ENCODE measurements at regions not wholly inside any gene's neighbourhood (a gene's known extent, or its start where the extent isn't known, plus 50 kb on each side); places are given as distances from the start of the nearest gene placed in this dataset.

- Mint-ChIP-seq H3K4me1 (ENCODE audit: low read depth) (no peaks in the 10 kb centered on the region), H3K27me3 (ENCODE audit: insufficient read depth) (no peaks in the 10 kb centered on the region), H3K4me3 (no peak overlapping the region), H3K36me3 (ENCODE audit: low read depth) (no peaks in the 10 kb centered on the region), H3K27ac (no peak overlapping the region), H3K9me3 (no peaks in the 10 kb centered on the region)
- DNase-seq (ENCODE audit: low spot score), result no peak
- intact Hi-C loops (cut with micrococcal nuclease), result no loop called here
These were observed 367.9 kb downstream of the TMEM38B start for GRCh38 chr9:106062250-106062649.

GRCh38 chr9:106065136-106065535 is 370.8 kb downstream of the TMEM38B start:
- no peak overlapping the region for H3K4me3 Mint-ChIP-seq
- intact Hi-C loops (cut with micrococcal nuclease), result no loop called here
- H3K4me1 Mint-ChIP-seq (ENCODE audit: low read depth), result no peaks in the 10 kb centered on the region
- H3K36me3 Mint-ChIP-seq (ENCODE audit: low read depth), result no peaks in the 10 kb centered on the region
- DNase-seq (ENCODE audit: low spot score), result no peak
- H3K27me3 Mint-ChIP-seq (ENCODE audit: insufficient read depth), result no peaks in the 10 kb centered on the region
- no peaks in the 10 kb centered on the region for H3K9me3 Mint-ChIP-seq
- no peak overlapping the region for H3K27ac Mint-ChIP-seq

GRCh38 chr9:106065579-106066214 is 371.4 kb downstream of the TMEM38B start:
- no peak overlapping the region for H3K4me3 Mint-ChIP-seq
- intact Hi-C loops (cut with micrococcal nuclease), result no loop called here
- no peaks in the 10 kb centered on the region for H3K27me3 Mint-ChIP-seq (ENCODE audit: insufficient read depth)
- no peaks in the 10 kb centered on the region for H3K36me3 Mint-ChIP-seq (ENCODE audit: low read depth)
- no peaks in the 10 kb centered on the region for H3K4me1 Mint-ChIP-seq (ENCODE audit: low read depth)
- H3K9me3 Mint-ChIP-seq, result no peaks in the 10 kb centered on the region
- H3K27ac Mint-ChIP-seq, result no peak overlapping the region
- no peak for DNase-seq (ENCODE audit: low spot score)

DNA sequence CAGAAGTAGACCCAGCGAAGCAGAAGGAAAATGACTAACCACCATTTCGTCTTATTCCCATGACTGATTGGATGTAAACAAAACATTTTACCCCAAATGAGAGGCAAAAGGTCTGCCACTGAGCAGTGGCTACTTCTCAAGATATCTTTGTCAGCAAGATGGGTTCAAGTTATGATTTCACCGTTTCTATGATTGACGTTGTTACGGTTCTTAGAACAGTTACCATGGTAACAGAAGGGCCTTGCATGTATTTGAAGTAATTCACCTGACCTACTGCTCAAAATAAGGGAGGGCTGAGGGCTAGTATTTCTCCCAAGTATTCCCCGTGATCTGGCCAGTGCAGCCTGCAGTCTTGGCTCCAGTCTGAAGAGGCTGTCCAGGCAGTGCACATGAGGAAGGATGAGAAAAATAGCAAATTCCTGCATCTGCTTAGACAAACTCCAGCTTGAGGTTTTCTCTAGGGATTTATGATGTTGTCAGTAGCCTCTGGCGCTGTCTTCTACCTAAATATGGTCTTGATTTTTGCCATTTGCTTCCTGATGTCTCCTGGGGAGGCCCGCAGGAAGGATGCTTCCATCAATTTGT is 372.7 kb downstream of the TMEM38B start:
- H3K27ac Mint-ChIP-seq, result no peak overlapping the region
- no peaks in the 10 kb centered on the region for H3K36me3 Mint-ChIP-seq (ENCODE audit: low read depth)
- H3K4me1 Mint-ChIP-seq (ENCODE audit: low read depth), result no peaks in the 10 kb centered on the region
- no peak for DNase-seq (ENCODE audit: low spot score)
- no peaks in the 10 kb centered on the region for H3K27me3 Mint-ChIP-seq (ENCODE audit: insufficient read depth)
- H3K9me3 Mint-ChIP-seq, result no peaks in the 10 kb centered on the region
- H3K4me3 Mint-ChIP-seq, result no peak overlapping the region
- intact Hi-C loops (cut with micrococcal nuclease), result no loop called here

DNA sequence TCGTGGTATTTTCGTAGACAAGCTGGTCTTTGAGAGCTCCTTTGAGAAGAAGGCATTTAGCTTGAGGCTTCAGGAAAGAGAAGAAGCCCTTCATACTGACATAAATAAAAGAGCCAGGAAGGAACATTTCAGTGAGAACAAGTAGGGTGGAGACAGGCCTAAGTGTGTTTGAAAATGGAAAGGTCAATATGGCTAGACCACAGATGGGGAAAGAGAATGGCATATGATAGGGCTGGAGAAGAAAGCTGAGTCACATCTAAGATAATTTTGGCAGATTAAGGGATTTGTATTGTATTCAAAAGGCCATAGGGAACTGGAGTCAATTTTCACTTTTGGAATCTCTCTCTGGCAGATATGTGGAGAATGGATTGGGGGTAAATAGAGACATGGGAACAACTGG is 374.9 kb downstream of the TMEM38B start:
- H3K4me1 Mint-ChIP-seq (ENCODE audit: low read depth), result no peaks in the 10 kb centered on the region
- H3K9me3 Mint-ChIP-seq, result no peaks in the 10 kb centered on the region
- no peaks in the 10 kb centered on the region for H3K27me3 Mint-ChIP-seq (ENCODE audit: insufficient read depth)
- no peak overlapping the region for H3K27ac Mint-ChIP-seq
- H3K36me3 Mint-ChIP-seq (ENCODE audit: low read depth), result no peaks in the 10 kb centered on the region
- DNase-seq (ENCODE audit: low spot score), result no peak
- intact Hi-C loops (cut with micrococcal nuclease), result no loop called here
- no peak overlapping the region for H3K4me3 Mint-ChIP-seq

GRCh38 chr9:106072421-106072820 is 378.1 kb downstream of the TMEM38B start:
- DNase-seq (ENCODE audit: low spot score), result no peak
- Mint-ChIP-seq H3K27me3 (ENCODE audit: insufficient read depth) (no peaks in the 10 kb centered on the region), H3K9me3 (no peaks in the 10 kb centered on the region), H3K36me3 (ENCODE audit: low read depth) (no peaks in the 10 kb centered on the region), H3K4me1 (ENCODE audit: low read depth) (no peaks in the 10 kb centered on the region), H3K27ac (no peak overlapping the region), H3K4me3 (no peak overlapping the region)
- intact Hi-C loops (cut with micrococcal nuclease), result no loop called here

- DNase-seq (ENCODE audit: low spot score), result no peak
- H3K4me1 Mint-ChIP-seq (ENCODE audit: low read depth), result no peaks in the 10 kb centered on the region
- no peak overlapping the region for H3K27ac Mint-ChIP-seq
- no peak overlapping the region for H3K4me3 Mint-ChIP-seq
- no peaks in the 10 kb centered on the region for H3K27me3 Mint-ChIP-seq (ENCODE audit: insufficient read depth)
- H3K36me3 Mint-ChIP-seq (ENCODE audit: low read depth), result no peaks in the 10 kb centered on the region
- intact Hi-C loops (cut with micrococcal nuclease), result no loop called here
- H3K9me3 Mint-ChIP-seq, result no peaks in the 10 kb centered on the region
These were observed 379.7 kb downstream of the TMEM38B start for GRCh38 chr9:106074006-106074405.

DNA sequence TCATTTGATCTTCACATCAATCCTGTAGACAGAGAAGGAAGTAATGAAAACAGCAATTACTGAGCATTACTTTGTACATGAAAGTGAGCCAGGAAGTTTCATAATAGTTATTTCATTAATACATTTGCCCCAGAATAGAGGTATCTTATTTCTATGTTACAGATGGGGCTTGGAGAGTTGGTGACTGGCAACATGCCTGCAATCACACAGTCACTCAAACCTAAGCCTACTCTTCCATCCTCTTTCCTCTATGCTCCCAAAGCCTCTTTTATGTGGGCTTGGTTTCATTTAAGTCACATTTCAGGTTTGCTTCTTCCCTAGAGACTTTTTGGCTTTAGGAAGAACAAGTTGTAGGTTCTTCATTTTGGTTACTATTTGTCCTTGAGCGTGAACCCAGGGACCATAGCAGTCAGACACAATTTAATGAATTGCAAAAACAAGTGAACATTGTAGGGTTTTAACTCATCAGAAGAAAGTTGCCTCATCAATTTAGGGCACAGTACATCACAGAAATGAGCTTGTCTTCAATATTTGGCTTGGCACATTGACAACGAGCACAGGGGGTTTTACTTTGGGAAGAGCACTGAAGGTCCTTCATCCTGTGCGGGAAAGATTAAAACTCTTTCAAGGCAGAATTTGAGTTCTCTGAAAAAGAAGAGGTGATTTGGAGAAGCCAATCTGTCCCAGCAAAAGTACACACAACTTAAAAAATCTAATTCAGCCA is 381.1 kb downstream of the TMEM38B start:
- Mint-ChIP-seq H3K27ac (no peak overlapping the region), H3K9me3 (no peaks in the 10 kb centered on the region), H3K4me1 (ENCODE audit: low read depth) (no peaks in the 10 kb centered on the region), H3K4me3 (no peak overlapping the region), H3K36me3 (ENCODE audit: low read depth) (no peaks in the 10 kb centered on the region), H3K27me3 (ENCODE audit: insufficient read depth) (no peaks in the 10 kb centered on the region)
- intact Hi-C loops (cut with micrococcal nuclease), result no loop called here
- DNase-seq (ENCODE audit: low spot score), result no peak

DNA sequence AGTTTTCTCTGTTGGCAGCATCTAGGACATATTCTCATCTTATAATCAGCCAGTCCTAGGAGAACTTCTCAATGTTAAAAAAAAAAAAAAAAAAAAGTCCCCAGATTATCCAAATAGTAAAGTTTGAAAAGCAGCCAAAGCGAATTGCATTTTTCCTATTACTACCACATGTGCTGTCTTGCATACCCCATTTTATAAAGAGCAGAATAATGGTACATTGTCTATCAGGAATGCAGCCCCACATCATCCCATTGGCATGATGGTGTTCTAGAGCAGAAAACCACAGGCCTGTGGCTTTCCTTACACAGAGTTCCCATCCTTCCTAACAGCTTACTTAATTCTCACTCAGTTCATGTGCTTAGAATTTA is 381.6 kb downstream of the TMEM38B start:
- H3K36me3 Mint-ChIP-seq (ENCODE audit: low read depth), result no peaks in the 10 kb centered on the region
- intact Hi-C loops (cut with micrococcal nuclease), result no loop called here
- no peaks in the 10 kb centered on the region for H3K27me3 Mint-ChIP-seq (ENCODE audit: insufficient read depth)
- H3K9me3 Mint-ChIP-seq, result no peaks in the 10 kb centered on the region
- no peak overlapping the region for H3K27ac Mint-ChIP-seq
- no peaks in the 10 kb centered on the region for H3K4me1 Mint-ChIP-seq (ENCODE audit: low read depth)
- DNase-seq (ENCODE audit: low spot score), result no peak
- H3K4me3 Mint-ChIP-seq, result no peak overlapping the region

GRCh38 chr9:106076711-106077110 is 382.4 kb downstream of the TMEM38B start:
- intact Hi-C loops (cut with micrococcal nuclease), result no loop called here
- Mint-ChIP-seq H3K27me3 (ENCODE audit: insufficient read depth) (no peaks in the 10 kb centered on the region), H3K4me1 (ENCODE audit: low read depth) (no peaks in the 10 kb centered on the region), H3K27ac (no peak overlapping the region), H3K9me3 (no peaks in the 10 kb centered on the region), H3K36me3 (ENCODE audit: low read depth) (no peaks in the 10 kb centered on the region), H3K4me3 (no peak overlapping the region)
- no peak for DNase-seq (ENCODE audit: low spot score)

DNA sequence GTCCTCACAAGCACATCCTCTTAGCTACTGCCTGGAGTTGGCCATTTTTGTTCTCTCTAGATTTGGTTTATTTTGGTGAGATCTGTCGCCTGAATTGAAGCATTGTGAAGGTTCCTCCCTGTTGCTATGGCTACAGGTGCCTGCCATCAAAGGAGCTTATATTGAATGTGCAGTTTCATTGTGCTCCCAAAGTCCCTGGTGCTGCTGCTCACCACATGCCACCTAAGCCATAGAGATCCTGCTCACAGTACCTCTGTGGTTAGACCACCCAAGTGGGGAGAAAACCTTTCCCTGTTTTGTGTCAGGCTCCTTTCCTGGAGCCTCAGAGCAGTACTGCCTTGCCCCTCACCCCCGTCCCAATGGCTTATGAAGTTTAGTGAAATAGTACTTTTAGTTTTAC is 383.4 kb downstream of the TMEM38B start:
- no peak for DNase-seq (ENCODE audit: low spot score)
- Mint-ChIP-seq H3K9me3 (no peaks in the 10 kb centered on the region), H3K27me3 (ENCODE audit: insufficient read depth) (no peaks in the 10 kb centered on the region), H3K36me3 (ENCODE audit: low read depth) (no peaks in the 10 kb centered on the region), H3K4me1 (ENCODE audit: low read depth) (no peaks in the 10 kb centered on the region), H3K27ac (no peak overlapping the region), H3K4me3 (no peak overlapping the region)
- intact Hi-C loops (cut with micrococcal nuclease), result no loop called here

DNA sequence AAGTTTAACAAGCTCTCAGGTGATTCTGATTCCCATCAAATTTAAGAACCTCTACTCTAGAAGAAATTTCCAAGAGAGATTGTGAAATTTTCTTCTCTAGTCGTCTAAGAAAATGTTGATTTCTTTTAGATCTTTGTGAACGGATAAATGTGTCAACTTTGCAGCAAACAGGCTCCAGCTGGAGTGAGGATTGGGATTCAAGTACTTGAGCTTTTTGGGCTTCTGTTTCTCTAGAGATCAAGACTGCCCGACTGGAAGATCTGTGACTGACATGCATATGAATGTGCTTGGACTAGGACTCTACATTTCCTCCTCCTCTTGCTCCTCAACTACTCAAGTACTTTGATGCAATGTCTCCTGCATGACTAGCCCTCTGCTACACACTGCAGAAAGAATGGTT is 388.3 kb downstream of the TMEM38B start:
- intact Hi-C loops (cut with micrococcal nuclease), result no loop called here
- Mint-ChIP-seq H3K27me3 (ENCODE audit: insufficient read depth) (no peaks in the 10 kb centered on the region), H3K27ac (no peak overlapping the region), H3K4me3 (no peak overlapping the region), H3K4me1 (ENCODE audit: low read depth) (no peaks in the 10 kb centered on the region), H3K36me3 (ENCODE audit: low read depth) (no peaks in the 10 kb centered on the region), H3K9me3 (no peaks in the 10 kb centered on the region)
- DNase-seq (ENCODE audit: low spot score), result no peak

DNA sequence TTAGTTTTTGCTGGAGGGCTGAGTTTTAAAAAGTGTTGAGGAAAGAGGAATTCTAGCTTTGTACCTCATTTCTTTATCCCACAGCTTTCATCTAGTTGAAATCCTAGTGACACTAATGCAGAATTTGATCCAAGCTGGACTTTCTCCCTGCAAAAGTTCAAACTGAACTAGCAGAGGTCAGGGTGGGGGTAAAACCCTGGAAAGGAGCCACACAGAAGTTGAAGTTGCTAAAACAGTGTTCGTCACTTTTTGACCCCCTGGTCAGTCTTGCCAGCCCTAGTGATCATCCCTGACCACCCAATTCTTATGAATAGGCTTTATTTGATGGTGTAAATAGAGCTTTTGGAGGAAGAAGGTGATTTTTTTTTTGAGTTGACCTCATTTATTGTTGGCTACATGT is 390.4 kb downstream of the TMEM38B start:
- H3K27me3 Mint-ChIP-seq (ENCODE audit: insufficient read depth), result no peaks in the 10 kb centered on the region
- no peaks in the 10 kb centered on the region for H3K36me3 Mint-ChIP-seq (ENCODE audit: low read depth)
- H3K4me3 Mint-ChIP-seq, result no peak overlapping the region
- no peak for DNase-seq (ENCODE audit: low spot score)
- no peaks in the 10 kb centered on the region for H3K9me3 Mint-ChIP-seq
- intact Hi-C loops (cut with micrococcal nuclease), result no loop called here
- no peak overlapping the region for H3K27ac Mint-ChIP-seq
- no peaks in the 10 kb centered on the region for H3K4me1 Mint-ChIP-seq (ENCODE audit: low read depth)

Data from activated T-helper 1 cell treated with anti-CD3 and anti-CD28 coated beads, Interleukin-12 subunit alpha, Interleukin-12 subunit beta, Interleukin-2, Interleukin-4 antibody, amounts not matched to agents 30 ng/mL and 10 ng/mL and 1 ng/mL, durations not matched to agents 14 hours and 24 hours and 36 hours (primary cell).